ENCODE measurements at regions not wholly inside any gene's neighbourhood (a gene's known extent, or its start where the extent isn't known, plus 50 kb on each side); places are given as distances from the start of the nearest gene placed in this dataset.
"Not testable (repeated sequence)": the region's sequence is repeated elsewhere in the genome, so short reads cannot be mapped to it uniquely, and the experiment has no call there.

GRCh38 chr21:41630249-41630648 lies 122.3 kb upstream of the TMPRSS2 start:
- DNase-seq = no peak

- no peak for DNase-seq
Measured at GRCh38 chr21:41628256-41628655, 120.3 kb upstream of the TMPRSS2 start.

GRCh38 chr21:41627428-41627827 lies 119.5 kb upstream of the TMPRSS2 start:
- no peak for DNase-seq

- DNase-seq = no peak
Measured at GRCh38 chr21:41626021-41626420, 118.1 kb upstream of the TMPRSS2 start.

- DNase-seq = no peak
Measured at GRCh38 chr21:41625428-41625827, 117.5 kb upstream of the TMPRSS2 start.

GRCh38 chr21:41624674-41625310 lies 116.8 kb upstream of the TMPRSS2 start:
- DNase-seq = no peak

- no peak for DNase-seq
Measured at GRCh38 chr21:41623945-41624344, 116.0 kb upstream of the TMPRSS2 start.

- no peak for DNase-seq
Measured at GRCh38 chr21:41622831-41623548, 115.0 kb upstream of the TMPRSS2 start.

- no peak for DNase-seq
Measured at GRCh38 chr21:41622201-41622600, 114.2 kb upstream of the TMPRSS2 start.

GRCh38 chr21:41621513-41621912 lies 113.6 kb upstream of the TMPRSS2 start:
- DNase-seq = no peak

GRCh38 chr21:41620982-41621381 lies 113.0 kb upstream of the TMPRSS2 start:
- no peak for DNase-seq

- no peak for DNase-seq
Measured at GRCh38 chr21:41620541-41620940, 112.6 kb upstream of the TMPRSS2 start.

GRCh38 chr21:41616031-41616591 lies 108.2 kb upstream of the TMPRSS2 start:
- no peak for DNase-seq

GRCh38 chr21:41615613-41616012 lies 107.7 kb upstream of the TMPRSS2 start:
- DNase-seq = no peak

- no peak for DNase-seq
Measured at GRCh38 chr21:41614511-41614910, 106.6 kb upstream of the TMPRSS2 start.

GRCh38 chr21:41613533-41613909 lies 105.6 kb upstream of the TMPRSS2 start:
- DNase-seq = no peak

- peak; percentile 35 for DNase-seq
Measured at GRCh38 chr21:41612674-41613532, 104.9 kb upstream of the TMPRSS2 start.

GRCh38 chr21:41611966-41612606 lies 104.1 kb upstream of the TMPRSS2 start:
- peak; percentile 7 for DNase-seq

GRCh38 chr21:41611441-41611840 lies 103.5 kb upstream of the TMPRSS2 start:
- no peak for DNase-seq

- DNase-seq = not testable (repeated sequence)
Measured at GRCh38 chr21:41610840-41611115, 102.8 kb upstream of the TMPRSS2 start.

- DNase-seq = peak; percentile 71
Measured at GRCh38 chr21:41610042-41610839, 102.3 kb upstream of the TMPRSS2 start.

- no peak for DNase-seq
Measured at GRCh38 chr21:41606706-41607105, 98.7 kb upstream of the TMPRSS2 start.
